AG10803 (cell line): ENCODE measurements at regions not wholly inside any gene's neighbourhood (a gene's known extent, or its start where the extent isn't known, plus 50 kb on each side); places are given as distances from the start of the nearest gene placed in this dataset.

ENCODE experiments used
- DNase-seq: peaks from one replicate; pipeline ENCODE4 v3.0.0; 2010; ENCODE audit warnings: low read depth
- H3K4me3 ChIP-seq: 2 replicates; pipeline ENCODE4 v1.5.1; 2011; ENCODE audit warnings: mild to moderate bottlenecking, low read length, control low read depth
- CTCF ChIP-seq: conservative IDR thresholded peaks from 2 replicates; pipeline ENCODE4 v1.5.1; 2011; ENCODE audit warnings: mild to moderate bottlenecking, low read length, control low read depth, inconsistent platforms

- no peak for DNase-seq
- no peak for TF ChIP-seq CTCF
- no peak overlapping the region for H3K4me3 ChIP-seq
Observed at GRCh38 chr13:62525652-62526051, 1110.0 kb upstream of the PCDH20 start.

- H3K4me3 ChIP-seq = no peak overlapping the region
- TF ChIP-seq CTCF = no peak
- DNase-seq = no peak
Observed at GRCh38 chr13:62524498-62524897, 1108.8 kb upstream of the PCDH20 start.

- no peak for TF ChIP-seq CTCF
- no peak for DNase-seq
- no peak overlapping the region for H3K4me3 ChIP-seq
Observed at GRCh38 chr13:62524061-62524460, 1108.4 kb upstream of the PCDH20 start.

- H3K4me3 ChIP-seq = no peak overlapping the region
- DNase-seq = peak; percentile 6
- peak; percentile 55 for TF ChIP-seq CTCF
Observed at GRCh38 chr13:62512194-62513141, 1096.8 kb upstream of the PCDH20 start.

GRCh38 chr13:62510906-62511655 lies 1095.4 kb upstream of the PCDH20 start:
- no peak overlapping the region for H3K4me3 ChIP-seq
- no peak for DNase-seq
- no peak for TF ChIP-seq CTCF

GRCh38 chr13:62502588-62502987 lies 1086.9 kb upstream of the PCDH20 start:
- no peak for TF ChIP-seq CTCF
- H3K4me3 ChIP-seq = no peak overlapping the region
- no peak for DNase-seq
